H9 (cell line): ENCODE measurements at regions not wholly inside any gene's neighbourhood (a gene's known extent, or its start where the extent isn't known, plus 50 kb on each side); places are given as distances from the start of the nearest gene placed in this dataset.

Experiments
- DNase-seq: peaks from one replicate; pipeline ENCODE4 v3.0.0-alpha.2; 2017
- H2AFZ ChIP-seq: one replicate; pipeline ENCODE4 v1.6.1; 2013; ENCODE audit warnings: mild to moderate bottlenecking, low read length, control low read depth, moderate library complexity
- H2AK5ac ChIP-seq: 2 replicates; pipeline ENCODE4 v1.6.1; 2013; ENCODE audit warnings: low read length, control low read depth, mixed read lengths; ENCODE audit not compliant: insufficient read length
- H2BK120ac ChIP-seq: one replicate; pipeline ENCODE4 v1.6.1; 2013; ENCODE audit warnings: low read depth, mild to moderate bottlenecking, low read length, control low read depth, inconsistent platforms; ENCODE audit not compliant: poor library complexity, severe bottlenecking
- H2BK12ac ChIP-seq: 2 replicates; pipeline ENCODE4 v1.6.1; 2013; ENCODE audit warnings: low read length, control low read depth, mixed read lengths, low read depth; ENCODE audit not compliant: insufficient read length
- H2BK15ac ChIP-seq: 2 replicates; pipeline ENCODE4 v1.6.1; 2013; ENCODE audit warnings: low read depth, low read length, control low read depth
- H2BK20ac ChIP-seq: one replicate; pipeline ENCODE4 v1.6.1; 2013; ENCODE audit warnings: low read depth, mild to moderate bottlenecking, low read length, control low read depth, inconsistent platforms; ENCODE audit not compliant: poor library complexity, severe bottlenecking
- H2BK5ac ChIP-seq: 2 replicates; pipeline ENCODE4 v1.6.1; 2013; ENCODE audit warnings: low read length, control low read depth, mixed read lengths; ENCODE audit not compliant: insufficient read length
- H3K14ac ChIP-seq: 2 replicates; pipeline ENCODE4 v1.6.1; 2013; ENCODE audit warnings: low read length, control low read depth; ENCODE audit not compliant: insufficient read depth
- H3K18ac ChIP-seq: 2 replicates; pipeline ENCODE4 v1.6.1; 2013; ENCODE audit warnings: low read depth, mild to moderate bottlenecking, mixed read lengths, low read length, control low read depth; ENCODE audit not compliant: insufficient read length
- H3K23ac ChIP-seq: 2 replicates; pipeline ENCODE4 v1.6.1; 2013; ENCODE audit warnings: low read length, control low read depth, mixed read lengths, low read depth; ENCODE audit not compliant: insufficient read length
- H3K23me2 ChIP-seq: 2 replicates; pipeline ENCODE4 v1.6.1; 2013; ENCODE audit warnings: low read depth, mild to moderate bottlenecking, mixed read lengths, low read length, control low read depth; ENCODE audit not compliant: insufficient read length, poor library complexity, severe bottlenecking
- H3K27ac ChIP-seq: 2 replicates; pipeline ENCODE4 v1.5.1; 2013; ENCODE audit warnings: low read length, control low read depth, mixed read lengths, low read depth; ENCODE audit not compliant: insufficient read length
- H3K27me3 ChIP-seq: 2 replicates; pipeline ENCODE4 v1.6.1; 2013; ENCODE audit warnings: low read length, control low read depth, inconsistent platforms; ENCODE audit not compliant: insufficient read depth
- H3K4ac ChIP-seq: 2 replicates; pipeline ENCODE4 v1.6.1; 2013; ENCODE audit warnings: low read depth, mild to moderate bottlenecking, control low read depth, inconsistent platforms, low read length, moderate library complexity
- H3K4me1 ChIP-seq: 2 replicates; pipeline ENCODE4 v1.6.1; 2013; ENCODE audit warnings: low read length, control low read depth, inconsistent platforms; ENCODE audit not compliant: insufficient read depth
- H3K4me2 ChIP-seq: 2 replicates; pipeline ENCODE4 v1.6.1; 2013; ENCODE audit warnings: low read length, control low read depth, mixed read lengths; ENCODE audit not compliant: insufficient read length, insufficient read depth
- H3K56ac ChIP-seq: 2 replicates; pipeline ENCODE4 v1.6.1; 2013; ENCODE audit warnings: low read depth, mild to moderate bottlenecking, mixed read lengths, low read length, control low read depth; ENCODE audit not compliant: insufficient read length
- H3K79me1 ChIP-seq: 2 replicates; pipeline ENCODE4 v1.6.1; 2013; ENCODE audit warnings: low read depth, mild to moderate bottlenecking, moderate library complexity, low read length, control low read depth, inconsistent platforms; ENCODE audit not compliant: insufficient read depth, poor library complexity, severe bottlenecking
- H3K79me2 ChIP-seq: 2 replicates; pipeline ENCODE4 v1.6.1; 2013; ENCODE audit warnings: low read length, control low read depth, inconsistent platforms; ENCODE audit not compliant: insufficient read depth
- H3K9ac ChIP-seq: 2 replicates; pipeline ENCODE4 v1.6.1; 2013; ENCODE audit warnings: low read length, control low read depth, mixed read lengths; ENCODE audit not compliant: insufficient read length; ENCODE audit errors: extremely low read depth
- H3K9me3 ChIP-seq: one replicate; pipeline ENCODE4 v1.6.1; 2013; ENCODE audit warnings: low read depth, low read length, inconsistent platforms; ENCODE audit not compliant: control insufficient read depth
- H3T11ph ChIP-seq: one replicate; pipeline ENCODE4 v1.6.1; 2013; ENCODE audit warnings: mild to moderate bottlenecking, low read length, control low read depth, inconsistent platforms
- H4K20me1 ChIP-seq: one replicate; pipeline ENCODE4 v1.6.1; 2013; ENCODE audit not compliant: control insufficient read depth, insufficient read length, insufficient read depth
- H4K5ac ChIP-seq: 2 replicates; pipeline ENCODE4 v1.6.1; 2013; ENCODE audit warnings: low read depth, mild to moderate bottlenecking, mixed read lengths, low read length, control low read depth; ENCODE audit not compliant: insufficient read length
- H4K8ac ChIP-seq: replicated peaks from 2 replicates; pipeline ENCODE4 v1.6.1; 2013; ENCODE audit warnings: low read length, control low read depth, mixed read lengths, low read depth; ENCODE audit not compliant: insufficient read length
- H4K91ac ChIP-seq: 2 replicates; pipeline ENCODE4 v1.6.1; 2013; ENCODE audit warnings: low read depth, mild to moderate bottlenecking, moderate library complexity, mixed read lengths, low read length, control low read depth; ENCODE audit not compliant: insufficient read length
- H3K27ac Mint-ChIP-seq, 3 experiments: 2 replicates in 2 of 3; 3 replicates in 1 of 3; pipeline ENCODE4 v1.8.0; 2020 to 2021; ENCODE audit warnings: mixed read lengths in 3 of 3, mild to moderate bottlenecking in 1 of 3, moderate library complexity in 1 of 3
- H3K27me3 Mint-ChIP-seq: 2 replicates; pipeline ENCODE4 v1.8.0; 2021; ENCODE audit warnings: low read depth, mild to moderate bottlenecking, moderate library complexity, mixed read lengths
- H3K36me3 Mint-ChIP-seq, 3 experiments: 2 replicates in 2 of 3; 3 replicates in 1 of 3; pipeline ENCODE4 v1.8.0; 2020 to 2021; ENCODE audit warnings: low read depth in 3 of 3, mixed read lengths in 3 of 3; ENCODE audit not compliant: insufficient read depth in 1 of 3
- H3K4me1 Mint-ChIP-seq, 2 experiments: 2 replicates each; pipeline ENCODE4 v1.8.0; 2020; ENCODE audit warnings: mixed read lengths in 2 of 2
- H3K4me3 Mint-ChIP-seq, 2 experiments: 2 replicates in 1 of 2; 3 replicates in 1 of 2; pipeline ENCODE4 v1.8.0; 2020 to 2021; ENCODE audit warnings: mild to moderate bottlenecking in 2 of 2, mixed read lengths in 2 of 2, moderate library complexity in 1 of 2
- H3K9me3 Mint-ChIP-seq, 2 experiments: 2 replicates in 1 of 2; 3 replicates in 1 of 2; pipeline ENCODE4 v1.8.0; 2020; ENCODE audit warnings: mild to moderate bottlenecking in 2 of 2, mixed read lengths in 2 of 2, moderate library complexity in 1 of 2
- CTCF ChIP-seq: fragments of 200-600 bp; sonication (generic); conservative IDR thresholded peaks from 3 replicates; pipeline ENCODE4 v1.8.0; 2021; ENCODE audit warnings: antibody characterized with exemption, mild to moderate bottlenecking

- Histone ChIP-seq H3K14ac (no peak overlapping the region), H3K9ac (no peak overlapping the region), H4K91ac (no peak overlapping the region), H2BK15ac (no peak overlapping the region), H3K4me2 (no peak overlapping the region), H3K4ac (no peak overlapping the region), H3K23ac (no peak overlapping the region), H3K27me3 (no peaks in the 10 kb centered on the region), H3K4me1 (peaks cover 2% of the 10 kb centered on the region; the same call in 1 of the 2 replicates), H3K79me2 (no peaks in the 10 kb centered on the region), H2AFZ (no peak overlapping the region), H4K5ac (no peak overlapping the region), H4K20me1 (no peaks in the 10 kb centered on the region), H2AK5ac (no peak overlapping the region), H2BK20ac (no peak overlapping the region), H3K23me2 (no peaks in the 10 kb centered on the region), H3K18ac (no peak overlapping the region), H3K79me1 (no peaks in the 10 kb centered on the region), H2BK12ac (no peak overlapping the region), H3K9me3 (no peaks in the 10 kb centered on the region), H3T11ph (no peak overlapping the region), H4K8ac (no peak overlapping the region), H2BK120ac (no peak overlapping the region), H3K27ac (no peak overlapping the region), H2BK5ac (no peak overlapping the region), H3K56ac (no peak overlapping the region)
- Mint-ChIP-seq H3K27me3 (peaks cover 11% of the 10 kb centered on the region), H3K9me3 (no peaks in the 10 kb centered on the region; a peak in 1 of 5 replicates), H3K27ac (no peak overlapping the region), H3K4me3 (no peak overlapping the region), H3K36me3 (no peaks in the 10 kb centered on the region), H3K4me1 (peaks cover 10 to 15% of the 10 kb centered on the region in 2 experiments)
- TF ChIP-seq CTCF = no peak
- no peak for DNase-seq
Observed at GRCh38 chr7:91329571-91329970, 65.3 kb downstream of the FZD1 start.
